ENCODE measurements at regions not wholly inside any gene's neighbourhood (a gene's known extent, or its start where the extent isn't known, plus 50 kb on each side); places are given as distances from the start of the nearest gene placed in this dataset.

GRCh38 chr6:61134028-61134427 lies 1152.0 kb downstream of the KHDRBS2 start:
- no peak for TF ChIP-seq CTCF (IDR thresholded peaks at IDR 0.05)
- no peak for TF ChIP-seq POLR2A (IDR thresholded peaks at IDR 0.05)

All from heart left ventricle (tissue), 13 donors.